ENCODE measurements at regions not wholly inside any gene's neighbourhood (a gene's known extent, or its start where the extent isn't known, plus 50 kb on each side); places are given as distances from the start of the nearest gene placed in this dataset.

- TF ChIP-seq CTCF (optimal IDR thresholded peaks at IDR 0.05 in 1 of 3, IDR thresholded peaks at IDR 0.05 in 1 of 3, conservative IDR thresholded peaks at IDR 0.05 in 1 of 3; ENCODE audit: extremely low read depth in 1 of 3, insufficient read depth in 2 of 3, low read length in 3 of 3) (no peak), EZH2 (IDR thresholded peaks at IDR 0.05; ENCODE audit: low read length) (no peak)
Measured at GRCh38 chr13:71149498-71150363, 717.3 kb downstream of the DACH1 start.
